Neural cell (in vitro differentiated cells): ENCODE measurements at regions not wholly inside any gene's neighbourhood (a gene's known extent, or its start where the extent isn't known, plus 50 kb on each side); places are given as distances from the start of the nearest gene placed in this dataset.

ENCODE experiments used
- CTCF ChIP-seq: fragments of 450-650 bp; IDR thresholded peaks from 2 replicates; pipeline ENCODE4 v1.5.1; 2014; ENCODE audit warnings: antibody characterized with exemption, mild to moderate bottlenecking, moderate library complexity; ENCODE audit not compliant: poor library complexity, severe bottlenecking
- EZH2 ChIP-seq: fragments of 200-600, 300-800 bp; shearing (Covaris generic), sonication (generic); IDR thresholded peaks from 2 replicates; pipeline ENCODE4 v1.6.1; 2014; ENCODE audit warnings: antibody characterized with exemption, low read length, borderline replicate concordance, mild to moderate bottlenecking; ENCODE audit not compliant: insufficient read depth, poor library complexity, severe bottlenecking
- MXI1 ChIP-seq: fragments of 450-650 bp; conservative IDR thresholded peaks from 2 replicates; pipeline ENCODE4 v1.6.1; 2014; ENCODE audit warnings: antibody characterized with exemption, mild to moderate bottlenecking; ENCODE audit not compliant: poor library complexity, severe bottlenecking
- POLR2AphosphoS5 ChIP-seq: IDR thresholded peaks from 2 replicates; pipeline ENCODE4 v1.6.1; 2012
- REST ChIP-seq: IDR thresholded peaks from 2 replicates; pipeline ENCODE4 v1.6.1; 2012; ENCODE audit warnings: borderline replicate concordance
- TAF1 ChIP-seq: IDR thresholded peaks from 2 replicates; pipeline ENCODE4 v1.6.1; 2012; ENCODE audit warnings: low read depth

- TF ChIP-seq REST (no peak), CTCF (no peak), POLR2AphosphoS5 (no peak), MXI1 (no peak), EZH2 (no peak), TAF1 (no peak)
Observed at GRCh38 chr11:44368886-44369285, 58.9 kb upstream of the ALX4 start.
